Hindlimb muscle (tissue), 1 donor: ENCODE measurements at regions not wholly inside any gene's neighbourhood (a gene's known extent, or its start where the extent isn't known, plus 50 kb on each side); places are given as distances from the start of the nearest gene placed in this dataset.

Experiments used
- DNase-seq: peaks from one replicate; pipeline ENCODE4 v3.0.0-alpha.2; 2013

DNA sequence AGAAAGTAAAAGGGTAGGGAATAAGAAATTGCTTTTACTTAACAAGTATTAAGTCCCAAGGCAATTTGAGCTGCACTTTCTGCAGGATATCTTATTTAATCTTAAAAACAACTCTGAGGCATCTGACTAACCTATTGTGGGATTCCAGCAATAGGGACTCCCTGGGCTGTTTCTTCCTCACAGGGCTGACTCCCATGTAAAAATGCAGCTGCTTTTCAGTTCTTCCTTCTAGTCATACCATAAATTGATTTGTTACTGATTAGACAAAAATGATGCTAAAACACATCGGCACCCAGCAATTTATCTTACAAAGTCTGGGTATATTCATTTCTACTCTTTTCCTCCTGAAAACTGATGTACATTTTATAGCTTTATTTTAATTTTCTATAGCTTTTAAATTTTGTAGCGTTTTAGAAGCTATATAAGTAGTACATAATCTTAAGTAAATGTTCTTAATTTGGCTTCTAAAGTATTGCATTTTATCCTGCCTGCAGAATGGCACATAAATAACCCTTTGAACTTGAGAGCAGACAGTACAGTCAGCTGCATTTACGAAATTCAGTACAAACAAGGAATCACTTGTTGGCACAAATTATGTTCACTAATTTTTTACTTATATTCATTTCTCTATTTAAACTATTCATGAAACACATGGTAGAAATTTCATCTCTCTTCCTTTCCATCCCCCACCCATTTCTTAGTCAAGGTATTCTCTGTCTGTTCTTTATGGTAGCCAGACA, 102.4 kb upstream of the FRY start:
- DNase-seq: no peak

DNA sequence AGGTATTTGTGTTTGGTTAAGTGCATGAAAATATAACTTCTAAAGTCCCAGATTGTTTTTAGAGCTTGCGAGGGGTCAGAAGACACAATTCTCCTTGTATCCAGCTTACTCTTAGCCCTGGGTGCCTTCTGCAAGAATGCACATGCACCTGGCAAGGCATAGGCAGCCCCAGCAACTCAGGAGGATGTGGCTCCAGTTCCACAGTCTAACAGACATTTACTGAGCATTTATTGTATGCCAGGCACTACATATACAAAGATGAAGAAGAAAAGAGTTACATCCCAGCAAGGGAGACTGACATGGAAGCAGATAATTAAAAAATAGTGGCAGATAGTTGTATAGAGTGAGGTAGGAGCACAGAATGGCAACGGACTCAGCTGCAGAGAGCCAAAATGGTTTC, 101.1 kb upstream of the FRY start:
- DNase-seq: no peak

DNA sequence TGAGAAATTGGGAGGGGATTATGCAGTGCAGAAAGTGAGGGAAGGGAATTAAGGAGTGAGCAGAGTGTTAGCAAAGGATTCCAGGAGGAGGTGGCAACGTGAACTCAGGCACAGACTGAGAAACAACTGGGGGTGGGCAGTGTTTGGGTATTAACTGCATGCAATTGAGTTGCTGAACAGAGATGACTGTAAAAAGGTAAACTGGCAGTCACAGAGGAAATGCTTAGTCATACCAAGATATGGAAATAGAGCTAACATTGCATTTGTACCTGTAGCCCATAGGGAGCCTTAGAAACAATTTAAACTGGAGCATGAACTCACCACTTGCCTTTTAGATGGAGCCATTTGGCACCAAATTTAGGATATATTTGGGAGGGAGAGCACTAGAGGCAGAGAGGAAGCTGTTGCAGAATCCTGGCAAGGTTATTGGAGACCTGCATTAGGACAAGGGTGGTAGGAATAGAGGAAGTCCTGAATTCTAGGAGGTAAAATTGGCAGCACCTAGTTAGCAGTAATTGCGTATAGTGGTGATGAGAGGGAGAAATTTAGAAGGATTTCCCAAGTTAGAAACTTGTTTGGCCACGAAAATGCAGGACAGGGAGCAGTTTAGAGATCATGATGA, 100.6 kb upstream of the FRY start:
- DNase-seq: no peak

DNA sequence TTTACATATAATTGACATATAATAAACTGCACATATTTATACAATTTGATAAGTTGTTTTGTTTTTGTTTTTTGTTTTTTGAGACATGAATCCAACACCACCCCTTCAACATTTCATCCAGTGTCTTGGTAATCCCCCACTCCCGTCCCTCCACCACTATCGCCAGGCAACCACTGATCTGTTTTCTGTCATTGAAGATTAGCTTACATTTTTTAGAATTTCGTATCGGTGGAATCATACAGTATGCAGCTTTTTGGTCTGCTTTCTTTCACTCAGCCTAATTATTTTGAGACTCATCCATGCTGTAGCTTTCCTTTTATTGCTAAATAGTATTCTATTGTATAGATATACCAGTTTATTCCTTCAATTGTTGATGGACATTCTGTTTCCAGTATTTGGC, 94.1 kb upstream of the FRY start:
- DNase-seq: no peak

DNA sequence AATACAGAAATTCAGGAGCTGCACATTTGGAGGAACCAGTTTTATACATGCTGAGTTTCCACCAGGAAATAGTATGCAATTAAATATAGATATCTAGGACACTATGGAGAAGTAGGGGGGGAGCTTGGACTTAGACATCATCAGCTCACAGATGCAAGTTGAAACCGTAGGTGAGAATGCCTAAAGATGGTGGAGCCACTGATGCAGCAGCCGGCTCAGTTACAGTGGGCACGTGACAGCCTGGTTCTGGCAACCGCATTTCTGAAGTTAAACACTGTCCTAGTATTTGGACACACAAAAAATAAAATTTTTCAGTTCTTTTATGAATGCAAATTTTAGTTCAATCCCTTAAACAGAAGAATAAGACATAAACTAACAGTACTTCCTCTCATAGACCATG, 91.5 kb upstream of the FRY start:
- no peak for DNase-seq

DNA sequence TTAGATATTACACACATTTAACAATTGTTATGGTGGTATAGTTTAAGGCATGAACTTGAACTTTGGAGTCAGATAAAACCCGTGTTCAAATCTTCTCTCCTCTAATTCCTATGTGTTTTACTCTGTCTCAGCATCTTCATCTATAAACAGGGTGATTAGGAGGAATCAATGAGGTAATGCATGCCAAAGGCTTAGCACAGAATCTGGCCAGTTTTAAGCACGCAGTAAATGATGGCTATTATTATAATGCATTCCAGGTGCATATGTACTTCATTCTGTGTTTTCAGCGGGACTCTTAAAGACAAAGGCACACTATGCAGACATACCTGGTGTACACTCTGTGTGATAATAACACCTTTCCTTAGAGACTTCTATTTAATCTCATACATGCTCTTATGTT, 88.0 kb upstream of the FRY start:
- no peak for DNase-seq

DNA sequence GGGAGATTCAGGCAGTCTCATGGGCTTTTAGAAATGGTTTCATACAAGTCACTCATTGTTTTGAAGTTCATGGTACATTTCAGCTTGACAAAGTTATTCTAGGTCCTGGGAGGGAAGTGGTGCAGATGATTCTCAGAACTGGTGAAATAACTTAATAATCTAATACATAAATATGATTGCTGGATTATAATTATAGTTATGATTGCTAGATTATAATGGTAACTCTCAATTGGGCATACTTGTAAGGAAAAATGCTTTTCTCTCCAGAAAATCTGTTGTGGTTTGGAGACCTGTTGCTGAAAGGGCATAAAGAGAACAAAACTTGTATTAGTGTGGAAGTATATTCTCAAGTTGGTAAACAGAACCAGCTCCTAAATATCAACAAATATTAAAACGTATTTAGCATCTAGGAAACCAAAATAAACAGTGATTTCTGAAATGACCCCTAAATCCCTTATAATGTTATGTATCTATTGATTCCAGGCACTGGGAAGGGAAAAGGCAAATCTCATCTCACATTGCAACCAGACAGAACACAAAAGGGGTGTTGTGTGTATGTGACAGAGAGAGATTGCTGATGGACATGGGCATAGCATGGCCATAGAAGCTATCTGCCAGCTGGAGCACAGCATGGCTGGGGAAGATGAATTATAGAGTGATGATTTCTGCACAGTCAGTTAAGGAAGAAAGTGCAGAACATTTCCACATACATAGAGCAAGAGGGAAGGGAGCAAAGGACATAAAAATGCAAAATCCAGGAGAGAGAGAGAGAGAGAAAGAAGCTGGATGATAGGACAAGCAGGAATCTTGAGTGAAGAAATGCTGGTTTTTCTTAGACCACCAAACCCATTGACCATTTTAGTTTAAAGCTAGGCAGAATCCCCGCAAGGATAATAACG, 87.1 kb upstream of the FRY start:
- DNase-seq: no peak

DNA sequence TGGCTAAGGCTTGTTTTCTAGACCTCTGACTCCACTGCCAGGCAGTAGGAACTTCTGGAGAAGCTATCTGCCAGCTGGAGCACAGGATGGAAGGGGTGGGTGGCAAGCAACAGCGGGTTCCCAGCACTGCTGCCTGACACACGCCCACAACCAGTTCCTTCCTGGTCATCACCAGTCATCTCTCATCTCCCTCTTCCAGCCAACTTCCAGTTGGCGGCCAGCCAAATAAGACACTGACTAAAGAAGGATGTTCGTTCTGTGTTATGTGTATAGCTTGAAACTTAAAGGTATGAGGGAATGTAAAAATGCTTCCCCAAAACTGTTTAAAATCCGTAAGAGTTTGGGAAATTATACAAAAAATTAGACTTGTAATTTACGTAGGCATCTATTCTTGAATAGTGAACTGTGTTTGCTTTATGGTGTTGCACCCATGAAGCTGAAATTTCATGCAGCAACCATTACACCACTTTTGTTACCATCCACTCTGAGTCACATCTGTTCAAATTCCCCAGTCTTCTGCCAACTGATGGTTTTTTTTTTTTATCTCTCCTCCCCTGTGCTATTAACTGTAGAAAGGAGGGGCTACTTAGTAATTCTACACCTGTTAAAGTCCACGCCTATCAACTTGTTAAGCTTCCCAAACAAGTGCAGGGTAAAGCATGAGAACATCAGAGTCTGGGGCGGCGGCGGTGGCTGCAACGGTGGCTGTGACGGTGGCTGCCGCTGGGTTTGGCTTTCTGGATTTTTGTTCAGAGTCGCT, 86.2 kb upstream of the FRY start:
- DNase-seq: peak; percentile 52

DNA sequence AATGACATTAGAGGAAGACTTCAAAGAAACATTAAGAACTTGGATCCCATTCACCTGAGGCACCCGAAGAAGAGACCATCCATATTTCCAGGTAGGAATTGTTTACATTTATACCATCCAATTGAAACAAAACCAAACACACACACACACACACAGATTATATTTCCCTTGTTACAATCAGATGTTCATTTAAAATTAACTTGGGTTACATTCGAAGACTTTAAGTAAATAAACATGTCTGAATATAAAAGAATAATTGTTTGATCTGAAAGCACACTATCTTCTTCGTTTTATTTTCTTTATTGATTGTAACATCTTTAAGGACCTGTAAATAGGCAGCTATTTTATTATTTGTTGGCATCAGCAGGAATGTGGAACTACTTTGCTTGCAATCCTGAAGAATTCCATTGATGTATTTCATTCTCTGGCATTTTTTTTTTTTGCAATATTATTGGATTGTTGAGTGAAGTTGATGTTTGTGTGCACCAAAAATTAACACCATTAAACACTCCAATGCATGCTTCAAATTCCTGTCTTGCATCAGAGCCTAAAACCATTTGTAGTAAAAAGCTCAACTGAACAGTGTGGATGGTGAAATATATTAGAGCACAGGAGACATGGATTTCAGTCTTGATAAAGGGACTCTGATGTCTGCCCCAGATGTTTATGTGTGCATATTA, 85.3 kb upstream of the FRY start:
- no peak for DNase-seq

DNA sequence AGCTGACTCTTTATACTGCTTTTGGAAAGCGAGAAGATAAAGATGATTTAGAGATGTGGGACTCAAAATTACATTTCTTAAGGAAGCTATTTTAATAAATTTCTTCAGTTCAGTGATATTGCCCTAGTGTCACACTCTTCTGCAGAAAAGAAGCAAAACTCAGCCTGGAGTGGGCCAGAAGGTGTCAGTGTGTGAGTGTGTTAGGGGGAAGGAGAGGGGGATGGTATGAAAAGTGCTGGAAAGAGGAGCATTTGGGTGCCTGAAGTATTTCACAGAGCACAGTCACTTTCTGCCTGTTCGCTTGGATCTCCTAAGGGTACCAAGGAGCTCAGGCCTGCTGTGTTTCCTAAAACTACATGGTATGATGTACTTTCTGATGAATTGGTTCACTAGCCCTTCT, 84.5 kb upstream of the FRY start:
- no peak for DNase-seq

DNA sequence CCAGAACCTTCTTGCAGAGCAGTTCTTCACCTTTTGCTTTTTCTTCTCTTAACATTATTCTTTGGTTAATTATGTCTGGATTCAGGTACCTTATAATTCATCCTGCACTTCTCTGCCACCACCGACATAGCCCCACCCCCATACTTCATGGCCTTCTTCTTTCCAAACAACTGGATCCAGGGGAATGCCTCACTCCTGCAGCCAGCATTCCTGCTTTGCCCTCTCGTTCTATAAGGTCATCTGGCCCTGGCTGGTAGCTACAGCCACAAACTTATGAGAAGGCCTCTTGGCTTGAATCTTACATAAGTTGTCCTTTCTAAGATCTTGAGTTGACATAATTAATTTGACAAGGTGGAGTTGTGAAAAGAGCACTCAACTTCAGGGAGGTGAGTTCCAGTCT, 84.1 kb upstream of the FRY start:
- DNase-seq: no peak

DNA sequence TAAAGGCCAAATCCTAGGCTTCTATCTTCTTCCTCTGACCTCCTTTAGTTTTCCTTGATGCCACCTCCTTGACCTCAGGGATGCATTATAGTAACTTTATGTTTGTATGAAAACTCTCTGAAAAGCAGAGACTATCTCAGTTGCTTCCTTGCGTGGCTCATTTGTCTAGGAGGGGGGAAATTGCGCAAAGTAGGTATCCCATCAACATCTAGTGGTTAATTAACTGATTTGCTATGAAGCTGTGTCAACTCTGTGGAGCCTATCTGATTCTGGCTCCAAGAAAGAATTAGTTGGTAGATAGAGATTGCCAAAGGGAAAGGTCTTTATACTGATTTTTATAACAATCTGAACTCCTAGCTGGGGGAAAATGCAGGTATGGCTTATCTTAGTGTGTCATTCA, 82.1 kb upstream of the FRY start:
- DNase-seq: no peak

DNA sequence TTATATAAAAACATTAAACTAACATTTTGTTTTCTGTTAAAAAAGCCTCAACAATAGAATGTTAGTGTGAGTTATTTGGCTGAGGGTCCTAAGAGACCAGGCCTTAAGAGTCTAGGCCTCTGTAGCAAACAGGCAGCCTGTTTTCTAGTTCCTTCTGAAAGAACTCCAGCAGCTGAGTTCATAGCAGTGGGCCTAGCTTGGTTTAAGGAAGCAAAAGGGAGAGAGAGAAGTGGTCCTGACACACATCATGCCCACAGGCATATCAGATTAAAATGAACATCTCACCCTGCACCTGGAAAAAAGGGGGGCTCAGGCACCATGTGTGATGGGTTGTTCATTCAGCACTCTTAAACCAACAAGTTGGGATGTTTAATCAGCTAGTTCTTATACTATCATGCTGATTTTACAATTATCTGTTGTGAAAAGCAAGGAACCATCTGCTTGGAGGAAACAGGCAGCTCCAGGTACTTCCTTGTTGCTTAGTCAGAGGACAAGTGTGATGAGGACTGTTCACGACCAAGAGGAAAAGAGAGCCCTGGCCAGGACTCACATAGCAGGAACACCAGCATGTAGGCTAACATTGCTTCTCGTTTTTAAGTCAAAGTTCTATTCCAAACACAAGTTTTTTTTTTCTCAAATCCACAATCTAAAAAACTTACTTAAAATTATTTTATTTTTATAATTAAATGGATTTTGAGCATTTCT, 81.3 kb upstream of the FRY start:
- DNase-seq: no peak

DNA sequence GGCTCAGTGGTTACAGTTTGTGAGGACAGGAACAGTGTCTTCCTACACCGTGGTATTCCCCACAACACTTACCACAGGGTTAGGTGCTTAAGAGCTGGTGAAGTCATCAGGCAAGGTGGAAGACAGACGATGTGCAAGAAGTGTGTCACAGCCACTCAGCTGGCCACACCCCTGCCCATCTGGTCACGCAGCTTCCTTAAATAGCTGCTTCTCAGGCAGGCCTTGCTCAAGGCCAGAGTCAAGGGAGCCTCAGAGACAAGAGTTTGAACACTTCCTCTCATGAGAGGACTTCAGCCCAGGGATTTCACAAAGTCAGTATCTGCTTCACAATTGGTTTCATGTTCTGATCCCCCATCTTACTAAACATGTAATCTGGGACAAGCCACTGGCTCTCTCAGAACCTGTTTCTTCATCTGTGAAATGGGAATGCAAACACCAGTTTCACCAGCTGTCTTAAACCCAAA, 80.3 kb upstream of the FRY start:
- no peak for DNase-seq

DNA sequence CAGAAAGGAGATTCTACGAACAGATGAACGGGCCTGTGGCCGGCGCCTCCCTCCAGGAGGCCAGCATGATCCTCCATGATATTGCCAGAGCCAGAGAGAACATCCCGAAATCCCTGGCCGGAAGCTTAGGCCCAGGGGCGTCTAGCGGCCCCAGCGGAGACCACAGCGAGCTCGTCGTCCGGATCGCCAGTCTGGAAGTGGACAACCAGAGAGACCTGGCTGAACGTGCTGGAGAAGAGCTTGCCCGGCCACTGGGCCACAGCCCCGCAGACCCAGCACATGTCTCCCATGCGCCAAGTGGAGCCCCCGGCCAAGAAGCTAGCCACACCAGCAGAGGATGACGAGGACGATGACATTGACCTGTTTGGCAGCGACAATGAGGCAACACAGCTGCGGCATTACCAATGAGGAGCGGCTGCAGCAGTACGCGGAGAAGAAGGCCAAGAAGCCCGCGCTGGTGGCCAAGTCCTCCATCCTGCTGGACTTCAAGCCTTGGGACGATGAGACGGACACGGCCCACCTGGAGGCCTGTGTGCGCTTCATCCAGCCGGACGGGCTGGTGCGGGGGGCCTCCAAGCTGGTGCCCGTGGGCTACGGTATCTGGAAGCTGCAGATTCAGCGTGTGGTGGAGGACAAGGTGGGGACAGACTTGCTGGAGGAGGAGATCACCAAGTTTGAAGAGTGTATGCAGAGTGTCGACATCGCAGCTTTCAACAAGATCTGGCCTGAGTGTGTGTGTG, 78.8 kb upstream of the FRY start:
- no peak for DNase-seq

DNA sequence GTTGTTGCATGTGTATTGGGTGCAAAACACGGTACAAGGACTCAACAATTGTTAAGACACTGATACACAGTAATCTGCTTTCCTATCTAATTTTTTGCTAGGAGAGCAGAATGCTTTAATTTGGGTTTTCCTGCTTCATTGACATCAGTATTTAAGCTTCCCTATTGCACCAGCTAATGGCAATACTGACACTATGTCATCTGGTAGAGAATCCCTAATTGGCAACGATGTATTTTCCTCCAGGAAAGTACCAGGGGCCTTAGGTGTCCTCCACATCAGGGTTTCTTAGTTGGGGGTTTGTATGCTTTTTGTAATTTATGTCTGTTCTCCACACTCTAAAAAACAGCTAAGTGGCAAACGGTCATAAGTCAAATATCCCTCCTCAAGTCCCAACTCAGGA, 76.5 kb upstream of the FRY start:
- no peak for DNase-seq

DNA sequence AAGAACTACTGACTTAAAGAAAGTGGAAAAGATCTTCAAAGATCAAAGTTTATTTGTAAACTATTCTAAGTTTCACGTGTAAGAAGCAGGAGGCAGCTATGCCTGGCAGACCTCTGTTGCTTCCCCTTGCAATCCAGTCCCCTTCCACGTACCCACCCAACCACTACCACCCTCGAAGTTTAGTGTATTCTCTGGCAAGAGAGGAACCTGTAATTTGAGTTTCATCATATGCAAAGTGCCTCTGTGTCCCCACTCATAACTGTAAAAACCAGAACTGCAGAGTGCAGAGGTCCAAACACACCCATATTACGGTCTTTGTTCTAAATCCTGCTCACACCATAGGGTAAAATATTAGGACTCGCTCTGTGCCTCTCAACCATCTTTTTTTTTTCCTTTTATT, 75.8 kb upstream of the FRY start:
- no peak for DNase-seq

DNA sequence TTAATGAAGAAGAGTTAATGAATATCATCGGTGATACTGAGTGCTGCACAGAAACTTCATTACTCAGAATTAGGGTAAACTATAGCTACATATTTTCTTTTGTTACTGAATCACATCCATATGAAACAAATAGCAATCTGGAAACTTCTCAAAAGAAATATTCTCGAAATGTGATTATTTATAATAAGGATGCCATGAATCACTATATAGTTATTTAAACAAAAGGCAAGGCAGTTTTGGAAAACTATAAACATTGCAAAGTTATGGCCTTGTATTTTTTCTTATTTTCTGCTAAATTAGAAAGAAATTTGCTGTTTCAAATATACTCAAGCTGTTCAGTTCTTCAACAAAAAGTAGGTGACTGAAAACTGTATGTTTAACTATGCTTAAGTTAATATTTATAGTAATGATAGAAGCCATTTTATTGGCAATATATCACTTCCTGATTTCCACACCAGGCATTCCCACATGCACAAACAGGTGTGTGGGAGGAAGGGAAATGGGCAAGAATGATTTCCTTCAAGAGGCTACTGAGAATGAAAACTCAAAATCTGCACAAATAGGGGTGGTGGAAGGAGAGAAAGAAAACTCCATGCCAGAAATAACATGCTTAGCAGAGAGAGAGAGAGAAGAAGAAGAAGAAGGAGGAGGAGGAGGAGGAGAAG, 74.5 kb upstream of the FRY start:
- no peak for DNase-seq

DNA sequence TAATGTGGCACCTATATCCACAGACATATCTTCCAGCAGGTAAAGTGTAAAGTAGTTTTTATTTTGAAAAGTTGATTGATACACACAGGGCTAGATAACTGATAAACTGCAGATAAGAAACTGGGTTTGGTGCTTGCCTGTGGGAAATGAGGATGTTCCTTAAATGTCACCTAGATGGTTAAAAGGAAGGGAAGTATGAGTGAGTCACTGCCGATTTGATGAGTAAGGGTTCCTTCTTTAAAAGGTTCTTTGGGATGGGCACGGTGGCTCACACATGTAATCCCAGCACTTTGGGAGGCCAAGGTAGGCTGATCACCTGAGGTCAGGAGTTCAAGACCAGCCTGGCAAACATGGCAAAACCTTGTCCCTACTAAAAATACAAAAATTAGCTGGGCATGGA, 73.8 kb upstream of the FRY start:
- no peak for DNase-seq

DNA sequence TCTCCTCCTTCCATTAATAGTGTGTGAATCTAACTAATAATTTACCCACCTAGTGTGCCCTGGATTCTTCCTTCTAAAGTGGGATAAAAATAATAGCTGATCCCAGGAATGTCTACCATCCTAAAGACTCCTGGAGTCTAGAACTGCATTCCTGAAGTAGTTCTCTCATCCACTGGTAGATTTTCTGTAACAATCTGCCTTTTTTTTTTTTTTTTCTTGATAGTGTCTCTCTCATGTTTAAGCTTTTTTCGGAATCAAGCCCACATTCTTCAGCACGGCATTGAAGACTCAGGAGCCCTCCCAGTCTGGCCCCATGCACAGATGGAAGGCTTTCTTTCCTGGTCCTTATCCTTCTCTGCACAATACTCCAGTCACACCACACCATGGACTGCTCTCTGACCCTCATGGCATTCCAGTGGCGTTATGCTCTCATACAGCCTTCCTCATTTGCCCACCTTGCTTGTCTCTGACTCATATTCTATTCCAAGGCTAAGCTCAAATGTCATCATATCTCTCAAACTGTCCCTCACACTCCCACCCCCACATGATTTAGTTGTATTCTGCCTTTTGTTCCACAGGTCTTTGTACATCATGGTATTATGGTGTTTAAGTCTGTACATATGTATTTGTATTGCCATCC, 68.7 kb upstream of the FRY start:
- DNase-seq: no peak
